ENCODE measurements at regions not wholly inside any gene's neighbourhood (a gene's known extent, or its start where the extent isn't known, plus 50 kb on each side); places are given as distances from the start of the nearest gene placed in this dataset.
"Not testable (repeated sequence)": the region's sequence is repeated elsewhere in the genome, so short reads cannot be mapped to it uniquely, and the experiment has no call there.

DNA sequence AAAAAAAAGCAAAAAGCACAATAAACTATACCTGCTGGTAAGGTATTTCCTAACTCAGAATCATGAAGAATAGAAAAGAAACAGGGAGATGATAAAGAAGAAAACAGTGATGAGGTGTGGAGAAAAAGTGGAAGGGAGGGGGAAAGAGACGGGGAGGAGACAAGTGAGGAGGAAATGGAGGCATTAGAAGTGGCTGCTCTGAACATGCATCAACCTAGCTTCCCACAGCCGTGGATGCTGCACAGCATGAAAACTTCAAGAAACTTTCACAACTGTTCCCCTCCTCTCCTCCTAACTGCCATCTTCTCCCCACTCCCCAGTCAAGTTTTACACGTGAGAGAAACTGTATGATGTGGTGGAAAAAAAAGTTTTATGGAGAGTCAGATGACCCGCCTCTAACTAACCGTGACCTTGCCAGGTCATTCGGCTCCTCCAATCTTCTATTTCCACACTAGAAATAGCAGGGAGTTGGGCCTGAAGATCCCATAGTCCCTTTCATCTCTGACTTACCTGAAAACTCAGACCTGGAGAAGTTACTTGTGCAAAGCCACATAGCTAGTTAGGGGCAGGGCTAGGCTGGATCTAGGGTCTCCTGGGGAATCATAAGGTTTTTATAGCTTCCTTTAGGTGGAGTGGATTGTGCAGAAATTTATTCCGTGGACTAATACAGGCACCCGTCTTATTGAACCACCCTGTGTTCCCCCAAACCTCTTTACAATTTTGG, 461.9 kb downstream of the KLF5 start:
- DNase-seq (ENCODE audit: low read depth): no peak
- H3K4me3 ChIP-seq (ENCODE audit: low read length): no peak overlapping the region
- TF ChIP-seq, protein P1, sequence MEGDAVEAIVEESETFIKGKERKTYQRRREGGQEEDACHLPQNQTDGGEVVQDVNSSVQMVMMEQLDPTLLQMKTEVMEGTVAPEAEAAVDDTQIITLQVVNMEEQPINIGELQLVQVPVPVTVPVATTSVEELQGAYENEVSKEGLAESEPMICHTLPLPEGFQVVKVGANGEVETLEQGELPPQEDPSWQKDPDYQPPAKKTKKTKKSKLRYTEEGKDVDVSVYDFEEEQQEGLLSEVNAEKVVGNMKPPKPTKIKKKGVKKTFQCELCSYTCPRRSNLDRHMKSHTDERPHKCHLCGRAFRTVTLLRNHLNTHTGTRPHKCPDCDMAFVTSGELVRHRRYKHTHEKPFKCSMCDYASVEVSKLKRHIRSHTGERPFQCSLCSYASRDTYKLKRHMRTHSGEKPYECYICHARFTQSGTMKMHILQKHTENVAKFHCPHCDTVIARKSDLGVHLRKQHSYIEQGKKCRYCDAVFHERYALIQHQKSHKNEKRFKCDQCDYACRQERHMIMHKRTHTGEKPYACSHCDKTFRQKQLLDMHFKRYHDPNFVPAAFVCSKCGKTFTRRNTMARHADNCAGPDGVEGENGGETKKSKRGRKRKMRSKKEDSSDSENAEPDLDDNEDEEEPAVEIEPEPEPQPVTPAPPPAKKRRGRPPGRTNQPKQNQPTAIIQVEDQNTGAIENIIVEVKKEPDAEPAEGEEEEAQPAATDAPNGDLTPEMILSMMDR (conservative IDR thresholded peaks at IDR 0.05; ENCODE audit: low read length): no peak

DNA sequence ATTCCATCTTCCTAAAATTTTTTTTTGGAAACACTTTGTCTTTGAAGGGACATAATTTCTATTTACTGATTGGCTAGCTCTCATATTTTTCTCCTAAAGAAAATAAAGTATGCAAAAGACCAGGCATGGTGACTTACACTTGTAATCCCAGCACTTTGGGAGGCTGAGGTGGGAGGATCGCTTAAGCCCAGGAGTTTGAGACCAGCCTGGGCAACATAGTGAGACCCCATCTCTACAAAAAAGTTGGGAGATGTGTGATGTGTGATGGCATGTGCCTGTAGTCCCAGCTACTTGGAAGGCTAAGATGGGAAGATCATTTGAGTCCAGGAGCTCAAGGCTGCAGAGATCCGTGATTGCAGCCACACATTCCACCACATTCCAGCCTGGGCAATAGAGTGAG, 461.3 kb downstream of the KLF5 start:
- DNase-seq (ENCODE audit: low read depth): not testable (repeated sequence)

DNA sequence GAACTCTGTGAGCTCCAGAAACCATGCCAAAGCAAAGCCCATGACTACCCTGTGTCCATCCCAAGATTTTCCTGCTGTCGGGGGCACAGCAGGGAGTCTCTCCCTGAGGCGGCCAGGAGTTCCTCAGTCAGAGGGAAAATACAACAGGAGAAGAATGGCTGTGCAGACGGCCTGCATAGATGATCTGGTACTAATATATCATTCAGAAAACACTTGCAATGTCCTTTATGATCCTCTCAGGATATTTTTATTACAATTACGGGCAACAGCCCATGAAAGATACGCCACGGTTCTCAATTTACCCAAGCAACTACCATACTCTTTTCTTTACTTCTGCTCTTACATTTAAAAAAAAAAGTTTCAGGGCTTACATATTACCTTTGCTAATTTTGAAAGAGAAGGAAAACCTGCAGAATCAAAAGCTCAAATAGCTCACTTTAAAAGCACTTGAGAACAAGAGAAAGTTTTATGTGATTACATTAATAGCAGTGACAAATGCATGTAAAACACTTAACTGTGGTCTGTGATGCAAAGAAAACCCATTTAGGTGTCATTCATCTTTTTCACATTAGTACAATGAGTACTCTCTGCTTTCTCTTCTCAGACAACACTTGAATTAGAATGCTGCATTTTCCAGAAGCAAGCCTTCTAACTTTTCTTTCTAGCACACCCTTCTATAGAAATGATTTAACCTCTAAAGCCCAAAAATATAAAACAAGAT, 460.8 kb downstream of the KLF5 start:
- no peak for DNase-seq (ENCODE audit: low read depth)
- TF ChIP-seq, protein P1 (conservative IDR thresholded peaks at IDR 0.05; ENCODE audit: low read length): no peak
- no peak overlapping the region for H3K4me3 ChIP-seq (ENCODE audit: low read length)

More for the DNA sequence above, 461.3 kb downstream of the KLF5 start:
- not testable (repeated sequence) for H3K4me3 ChIP-seq (ENCODE audit: low read length)

DNA sequence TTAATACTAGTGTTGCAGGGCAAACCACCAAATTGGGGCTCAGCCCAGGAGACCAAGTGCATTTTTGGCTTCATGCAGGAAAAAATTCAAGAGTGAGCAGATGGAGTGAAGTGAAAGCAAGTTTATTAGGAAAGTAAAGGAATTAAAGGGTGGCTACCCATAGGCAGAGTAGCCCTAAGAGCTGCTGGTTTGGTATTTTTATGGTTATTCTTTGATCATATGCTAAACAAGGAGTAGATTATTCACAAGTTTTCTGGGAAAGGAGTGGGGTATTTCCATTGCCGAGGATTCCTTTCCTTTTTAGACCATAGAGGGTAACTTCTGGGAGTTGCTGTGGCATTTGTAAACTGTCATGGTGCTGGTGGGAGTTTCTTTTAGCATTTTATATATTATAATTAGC, 459.0 kb downstream of the KLF5 start:
- TF ChIP-seq, protein P1 (conservative IDR thresholded peaks at IDR 0.05; ENCODE audit: low read length): no peak
- DNase-seq (ENCODE audit: low read depth): no peak

DNA sequence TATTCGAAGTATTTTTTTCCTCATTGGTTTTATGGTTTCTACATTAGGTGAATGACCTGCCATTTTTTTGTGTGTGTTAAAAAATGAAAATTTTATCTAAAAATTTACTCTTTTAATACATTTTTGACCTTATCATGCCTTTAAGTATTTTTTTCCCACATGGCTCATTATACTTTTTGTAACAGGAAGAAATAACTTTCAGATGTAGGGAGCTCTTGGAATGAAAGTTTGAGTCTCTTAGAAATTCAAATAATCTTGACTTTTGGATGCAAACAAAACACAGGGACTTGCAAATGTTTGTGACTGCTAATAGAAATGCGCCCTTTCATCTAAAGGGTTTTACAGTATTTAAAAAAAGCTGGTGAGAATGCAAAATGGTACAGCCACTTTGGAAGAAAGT, 457.9 kb downstream of the KLF5 start:
- no peak for DNase-seq (ENCODE audit: low read depth)
- TF ChIP-seq, protein P1 (conservative IDR thresholded peaks at IDR 0.05; ENCODE audit: low read length): no peak
- H3K4me3 ChIP-seq (ENCODE audit: low read length): no peak overlapping the region

More for the DNA sequence above, 459.0 kb downstream of the KLF5 start:
- no peak overlapping the region for H3K4me3 ChIP-seq (ENCODE audit: low read length)

DNA sequence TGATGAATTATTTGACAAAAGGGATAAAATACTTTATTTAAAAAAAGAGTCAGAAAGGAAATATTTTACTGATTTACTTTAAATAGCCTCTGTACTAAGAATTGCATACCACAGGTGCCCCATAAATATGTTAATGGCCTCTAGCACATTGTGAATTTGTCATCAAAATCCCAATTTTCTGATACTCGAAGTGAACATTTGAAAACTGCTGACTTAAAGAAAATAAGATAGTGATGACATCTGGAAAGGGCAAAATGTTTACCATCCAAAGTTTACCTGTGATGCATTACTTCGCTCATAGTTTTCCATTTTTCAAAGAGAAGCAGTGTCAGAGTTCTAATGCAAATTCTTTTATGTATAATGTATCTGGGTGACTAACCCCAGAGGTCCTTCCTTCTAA, 455.4 kb downstream of the KLF5 start:
- no peak overlapping the region for H3K4me3 ChIP-seq (ENCODE audit: low read length)
- TF ChIP-seq, protein P1 (conservative IDR thresholded peaks at IDR 0.05; ENCODE audit: low read length): no peak
- DNase-seq (ENCODE audit: low read depth): no peak

DNA sequence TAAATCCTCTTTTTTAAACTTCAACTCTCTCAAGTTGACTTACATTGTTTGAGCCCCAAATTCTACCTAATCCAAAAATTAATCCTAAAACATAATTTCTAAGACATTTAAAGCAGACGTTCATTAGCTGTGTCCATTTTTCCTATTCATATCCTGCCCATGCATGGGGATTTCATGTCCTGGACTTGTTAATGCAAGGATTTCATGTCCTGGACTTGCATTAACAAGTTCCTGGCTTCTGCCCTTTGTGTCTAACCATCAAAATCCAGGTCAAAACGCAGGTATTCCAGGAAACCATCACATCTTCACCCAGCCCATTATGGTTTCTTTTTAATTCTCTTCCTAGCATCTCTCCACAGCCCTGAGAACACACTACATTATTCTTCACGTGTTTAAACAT, 454.9 kb downstream of the KLF5 start:
- TF ChIP-seq, protein P1 (conservative IDR thresholded peaks at IDR 0.05; ENCODE audit: low read length): no peak
- DNase-seq (ENCODE audit: low read depth): no peak
- H3K4me3 ChIP-seq (ENCODE audit: low read length): no peak overlapping the region

All from AG10803 (cell line).